GM18868 (cell line): ENCODE measurements at regions not wholly inside any gene's neighbourhood (a gene's known extent, or its start where the extent isn't known, plus 50 kb on each side); places are given as distances from the start of the nearest gene placed in this dataset.
"Not testable (repeated sequence)": the region's sequence is repeated elsewhere in the genome, so short reads cannot be mapped to it uniquely, and the experiment has no call there.

Experiments used
- ATAC-seq: cut with Tn5 transposase; IDR thresholded peaks from one replicate; pipeline ENCODE4 v1.9.1; 2021; ENCODE audit warnings: mild to moderate bottlenecking, moderate library complexity; ENCODE audit not compliant: unreplicated experiment

- no peak for ATAC-seq
Measured at GRCh38 chr6:51285876-51286275, 467.2 kb downstream of the TFAP2B start.

- no peak for ATAC-seq
Measured at GRCh38 chr6:51289041-51289440, 470.4 kb downstream of the TFAP2B start.

- ATAC-seq = no peak
Measured at GRCh38 chr6:51292659-51293058, 474.0 kb downstream of the TFAP2B start.

GRCh38 chr6:51299621-51300380, 481.1 kb downstream of the TFAP2B start:
- no peak for ATAC-seq

- ATAC-seq = no peak
Measured at GRCh38 chr6:51300510-51300909, 481.8 kb downstream of the TFAP2B start.

GRCh38 chr6:51301962-51302361, 483.3 kb downstream of the TFAP2B start:
- no peak for ATAC-seq

GRCh38 chr6:51302431-51302830, 483.8 kb downstream of the TFAP2B start:
- no peak for ATAC-seq

GRCh38 chr6:51303338-51303737, 484.7 kb downstream of the TFAP2B start:
- no peak for ATAC-seq

- ATAC-seq = no peak
Measured at GRCh38 chr6:51314965-51315364, 496.3 kb downstream of the TFAP2B start.

- ATAC-seq = no peak
Measured at GRCh38 chr6:51318674-51319073, 500.0 kb downstream of the TFAP2B start.

GRCh38 chr6:51321477-51321876, 502.8 kb downstream of the TFAP2B start:
- not testable (repeated sequence) for ATAC-seq

GRCh38 chr6:51322505-51322904, 503.8 kb downstream of the TFAP2B start:
- no peak for ATAC-seq

- no peak for ATAC-seq
Measured at GRCh38 chr6:51323056-51323455, 504.4 kb downstream of the TFAP2B start.

GRCh38 chr6:51330971-51331370, 512.3 kb downstream of the TFAP2B start:
- ATAC-seq = no peak

GRCh38 chr6:51335543-51335942, 516.9 kb downstream of the TFAP2B start:
- no peak for ATAC-seq

- no peak for ATAC-seq
Measured at GRCh38 chr6:51336185-51336584, 517.5 kb downstream of the TFAP2B start.

GRCh38 chr6:51337277-51337676, 518.6 kb downstream of the TFAP2B start:
- ATAC-seq = no peak

GRCh38 chr6:51339108-51339507, 520.4 kb downstream of the TFAP2B start:
- no peak for ATAC-seq

GRCh38 chr6:51339728-51340127, 521.1 kb downstream of the TFAP2B start:
- ATAC-seq = no peak

GRCh38 chr6:51342393-51342792, 523.7 kb downstream of the TFAP2B start:
- ATAC-seq = no peak

- no peak for ATAC-seq
Measured at GRCh38 chr6:51349857-51350256, 531.2 kb downstream of the TFAP2B start.

- ATAC-seq = peak; percentile 72
Measured at GRCh38 chr6:51350308-51350904, 531.7 kb downstream of the TFAP2B start.
